ENCODE measurements at regions not wholly inside any gene's neighbourhood (a gene's known extent, or its start where the extent isn't known, plus 50 kb on each side); places are given as distances from the start of the nearest gene placed in this dataset.

DNA sequence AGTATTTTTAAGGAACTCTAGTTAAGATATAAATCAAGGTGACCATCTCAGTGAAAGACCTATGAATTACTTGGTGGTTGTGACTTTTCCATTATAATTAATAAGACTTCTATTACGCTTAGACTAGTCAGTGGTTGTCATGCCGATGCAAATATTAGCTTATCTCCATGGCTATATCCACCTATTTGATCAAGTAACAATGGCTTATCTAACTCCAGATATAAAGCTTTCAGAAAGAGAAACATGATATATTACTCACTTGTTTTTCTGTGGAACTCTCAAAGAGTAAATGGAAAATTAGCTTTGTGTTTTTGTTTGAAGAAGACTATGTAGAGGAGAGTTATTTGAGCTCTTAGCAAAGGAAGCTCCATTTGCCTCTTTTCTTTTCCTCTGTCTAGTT, 323.8 kb upstream of the DCN start:
- H3F3A ChIP-seq (ENCODE audit: low read length, unreplicated experiment): no peaks in the 10 kb centered on the region
- H3K27ac ChIP-seq (ENCODE audit: low read length): no peak overlapping the region
- H3K4me1 ChIP-seq (ENCODE audit: insufficient read depth, low read length): no peaks in the 10 kb centered on the region
- no peak for TF ChIP-seq EZH2 (IDR thresholded peaks at IDR 0.05; ENCODE audit: low read length, unreplicated experiment)
- TF ChIP-seq, protein P1, sequence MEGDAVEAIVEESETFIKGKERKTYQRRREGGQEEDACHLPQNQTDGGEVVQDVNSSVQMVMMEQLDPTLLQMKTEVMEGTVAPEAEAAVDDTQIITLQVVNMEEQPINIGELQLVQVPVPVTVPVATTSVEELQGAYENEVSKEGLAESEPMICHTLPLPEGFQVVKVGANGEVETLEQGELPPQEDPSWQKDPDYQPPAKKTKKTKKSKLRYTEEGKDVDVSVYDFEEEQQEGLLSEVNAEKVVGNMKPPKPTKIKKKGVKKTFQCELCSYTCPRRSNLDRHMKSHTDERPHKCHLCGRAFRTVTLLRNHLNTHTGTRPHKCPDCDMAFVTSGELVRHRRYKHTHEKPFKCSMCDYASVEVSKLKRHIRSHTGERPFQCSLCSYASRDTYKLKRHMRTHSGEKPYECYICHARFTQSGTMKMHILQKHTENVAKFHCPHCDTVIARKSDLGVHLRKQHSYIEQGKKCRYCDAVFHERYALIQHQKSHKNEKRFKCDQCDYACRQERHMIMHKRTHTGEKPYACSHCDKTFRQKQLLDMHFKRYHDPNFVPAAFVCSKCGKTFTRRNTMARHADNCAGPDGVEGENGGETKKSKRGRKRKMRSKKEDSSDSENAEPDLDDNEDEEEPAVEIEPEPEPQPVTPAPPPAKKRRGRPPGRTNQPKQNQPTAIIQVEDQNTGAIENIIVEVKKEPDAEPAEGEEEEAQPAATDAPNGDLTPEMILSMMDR (conservative IDR thresholded peaks at IDR 0.05; ENCODE audit: low read depth, low read length): no peak
- TF ChIP-seq EZH2phosphoT487 (IDR thresholded peaks at IDR 0.05; ENCODE audit: borderline replicate concordance, low read length): no peak
- no peaks in the 10 kb centered on the region for H3K9me3 ChIP-seq (ENCODE audit: low read length)
- CTCF ChIA-PET: no interaction called here
- POLR2A ChIA-PET (ENCODE audit: unreplicated experiment): no interaction called here
- ATAC-seq: no peak
- H3K27me3 ChIP-seq (ENCODE audit: low read length): no peaks in the 10 kb centered on the region
- H4K20me1 ChIP-seq (ENCODE audit: low read length): no peaks in the 10 kb centered on the region
- no peak overlapping the region for H3K4me3 ChIP-seq (ENCODE audit: low read length)
- no peaks in the 10 kb centered on the region for H3K36me3 ChIP-seq (ENCODE audit: low read depth, low read length)
- no peak overlapping the region for H3K4me2 ChIP-seq (ENCODE audit: low read length)
- no peaks in the 10 kb centered on the region for H3K79me2 ChIP-seq (ENCODE audit: low read length)
- H3K9me2 ChIP-seq (replicated peaks; ENCODE audit: low read length): no peaks in the 10 kb centered on the region
- no peak overlapping the region for H3K9ac ChIP-seq (ENCODE audit: low read length)
- DNase-seq: no peak
- BruUV-seq (replicated peaks): no TSS peak
- H2AFZ ChIP-seq (ENCODE audit: low read length): no peak overlapping the region
- intact Hi-C loops (cut with micrococcal nuclease): no loop called here

DNA sequence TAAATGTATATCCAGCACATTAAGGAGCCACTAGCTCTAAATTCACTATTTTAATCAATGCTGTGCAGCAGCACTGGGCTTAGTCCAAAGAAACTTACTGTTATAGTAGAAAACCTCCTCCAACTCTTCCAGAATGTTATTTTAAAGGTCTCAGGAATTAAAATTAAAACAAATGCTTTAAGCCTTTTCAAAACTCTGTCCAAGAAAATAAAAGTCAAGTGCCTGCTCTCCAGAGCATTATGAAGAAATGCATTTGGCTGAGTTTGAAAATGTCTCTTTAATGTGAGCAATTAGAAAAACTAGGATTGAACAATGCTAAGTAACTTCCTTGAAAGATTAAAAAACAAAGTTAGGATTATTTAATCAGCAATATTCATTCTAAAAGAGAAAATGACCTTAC, 322.4 kb upstream of the DCN start:
- no peak for ATAC-seq
- Histone ChIP-seq H3K4me2 (ENCODE audit: low read length) (no peak overlapping the region), H3K79me2 (ENCODE audit: low read length) (no peaks in the 10 kb centered on the region), H3K4me1 (ENCODE audit: insufficient read depth, low read length) (no peaks in the 10 kb centered on the region), H3K9ac (ENCODE audit: low read length) (no peak overlapping the region), H4K20me1 (ENCODE audit: low read length) (no peaks in the 10 kb centered on the region), H3K9me2 (replicated peaks; ENCODE audit: low read length) (no peaks in the 10 kb centered on the region), H3K9me3 (ENCODE audit: low read length) (no peaks in the 10 kb centered on the region), H3K27me3 (ENCODE audit: low read length) (no peaks in the 10 kb centered on the region), H3K4me3 (ENCODE audit: low read length) (no peak overlapping the region), H3K27ac (ENCODE audit: low read length) (no peak overlapping the region), H3F3A (ENCODE audit: low read length, unreplicated experiment) (no peaks in the 10 kb centered on the region), H3K36me3 (ENCODE audit: low read depth, low read length) (no peaks in the 10 kb centered on the region), H2AFZ (ENCODE audit: low read length) (no peak overlapping the region)
- ChIA-PET CTCF (no interaction called here), POLR2A (ENCODE audit: unreplicated experiment) (no interaction called here)
- no TSS peak for BruUV-seq (replicated peaks)
- DNase-seq: no peak
- intact Hi-C loops (cut with micrococcal nuclease): no loop called here
- TF ChIP-seq EZH2 (IDR thresholded peaks at IDR 0.05; ENCODE audit: low read length, unreplicated experiment): no peak

DNA sequence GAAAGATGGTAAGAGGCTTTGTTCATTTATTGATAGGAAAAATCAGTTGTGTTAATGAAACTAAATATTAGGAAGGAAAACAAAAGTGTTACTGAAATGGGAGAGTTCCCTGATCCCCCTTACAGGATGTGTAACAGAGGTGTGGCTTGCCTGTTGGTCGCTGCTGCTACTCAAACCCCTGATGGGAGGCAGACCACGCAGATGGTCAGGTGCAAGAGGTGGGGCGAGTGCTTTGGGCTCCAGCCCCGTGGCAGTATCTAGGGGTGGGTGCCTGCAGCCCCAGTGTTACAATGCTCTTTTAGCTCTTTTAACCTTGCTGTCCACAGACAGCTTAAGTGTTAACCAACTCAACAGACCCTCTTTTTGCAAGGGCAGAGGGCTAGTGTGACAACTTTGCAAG, 319.6 kb upstream of the DCN start:
- no peaks in the 10 kb centered on the region for H3K9me3 ChIP-seq (ENCODE audit: low read length)
- POLR2A ChIA-PET (ENCODE audit: unreplicated experiment): no interaction called here
- H3K4me3 ChIP-seq (ENCODE audit: low read length): no peak overlapping the region
- ATAC-seq: no peak
- no peaks in the 10 kb centered on the region for H3K36me3 ChIP-seq (ENCODE audit: low read depth, low read length)
- no peak for DNase-seq
- H3K9me2 ChIP-seq (replicated peaks; ENCODE audit: low read length): no peaks in the 10 kb centered on the region
- H4K20me1 ChIP-seq (ENCODE audit: low read length): no peaks in the 10 kb centered on the region
- H3K27me3 ChIP-seq (ENCODE audit: low read length): no peaks in the 10 kb centered on the region
- CTCF ChIA-PET: interaction anchor here (0.5 kb wide), 1 partner anchor 587 kb away, joined by 6 read pairs; no protein-coding TSS in a partner anchor
- no peak overlapping the region for H2AFZ ChIP-seq (ENCODE audit: low read length)
- H3F3A ChIP-seq (ENCODE audit: low read length, unreplicated experiment): no peaks in the 10 kb centered on the region
- BruUV-seq (replicated peaks): no TSS peak
- H3K9ac ChIP-seq (ENCODE audit: low read length): no peak overlapping the region
- no peaks in the 10 kb centered on the region for H3K79me2 ChIP-seq (ENCODE audit: low read length)
- no peak overlapping the region for H3K4me2 ChIP-seq (ENCODE audit: low read length)
- no peak overlapping the region for H3K27ac ChIP-seq (ENCODE audit: low read length)
- intact Hi-C loops (cut with micrococcal nuclease): no loop called here
- no peak for TF ChIP-seq EZH2 (IDR thresholded peaks at IDR 0.05; ENCODE audit: low read length, unreplicated experiment)
- TF ChIP-seq, protein P1 (conservative IDR thresholded peaks at IDR 0.05; ENCODE audit: low read depth, low read length): no peak
- TF ChIP-seq EZH2phosphoT487 (IDR thresholded peaks at IDR 0.05; ENCODE audit: borderline replicate concordance, low read length): no peak
- H3K4me1 ChIP-seq (ENCODE audit: insufficient read depth, low read length): no peaks in the 10 kb centered on the region

Measured in PC-3 (cell line).